ENCODE measurements at regions not wholly inside any gene's neighbourhood (a gene's known extent, or its start where the extent isn't known, plus 50 kb on each side); places are given as distances from the start of the nearest gene placed in this dataset.

DNA sequence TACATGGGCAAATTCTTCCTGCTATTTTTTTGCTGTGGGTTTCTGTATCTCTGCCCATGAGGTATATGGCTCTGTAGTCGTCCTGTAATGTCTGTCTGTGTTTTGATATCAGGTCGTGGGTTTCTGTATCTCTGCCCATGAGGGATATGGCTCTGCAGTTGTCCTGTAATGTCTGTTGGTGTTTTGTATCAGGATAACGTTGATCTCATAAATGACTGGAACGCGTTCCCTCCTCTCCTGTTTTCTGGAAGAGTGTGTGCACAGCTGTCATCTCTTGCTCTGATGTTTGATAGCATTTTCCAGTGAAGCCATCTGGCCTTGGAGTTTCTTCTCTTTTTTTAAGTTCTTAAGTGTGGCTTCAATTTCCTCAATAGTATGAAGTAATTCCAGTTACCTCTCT, 57.2 kb downstream of the SOX1 start:
- peak; percentile 38 to 67 for DNase-seq

- DNase-seq, result no peak
These were observed 60.8 kb downstream of the SOX1 start for GRCh38 chr13:112127564-112128330.

- DNase-seq, result no peak
These were observed 61.3 kb downstream of the SOX1 start for GRCh38 chr13:112128331-112128610.

GRCh38 chr13:112130418-112130817, 63.5 kb downstream of the SOX1 start:
- no peak for DNase-seq

- no peak for DNase-seq
These were observed 64.2 kb downstream of the SOX1 start for GRCh38 chr13:112131081-112131712.

- no peak for DNase-seq
These were observed 64.8 kb downstream of the SOX1 start for GRCh38 chr13:112131713-112132113.

DNA sequence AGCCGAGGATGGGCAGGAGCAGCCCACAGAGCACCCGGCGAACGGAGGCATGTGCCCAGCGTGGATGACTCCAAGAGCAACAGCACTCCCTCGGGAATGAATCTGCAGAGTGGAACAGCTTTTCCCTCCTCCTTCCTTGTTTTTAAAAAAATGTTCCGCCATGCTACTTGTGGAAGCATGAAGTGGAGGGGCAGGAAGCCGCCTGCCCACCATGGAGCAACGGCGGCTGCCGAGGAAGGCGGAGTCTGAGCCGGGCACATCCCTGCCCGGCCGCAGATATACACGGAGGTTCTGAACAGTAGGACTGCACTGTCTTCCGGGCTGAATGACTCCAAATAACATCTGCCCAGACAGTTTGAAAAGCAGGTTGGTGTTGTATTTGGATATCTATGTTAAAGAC, 65.2 kb downstream of the SOX1 start:
- no peak for DNase-seq

- DNase-seq, result no peak
These were observed 65.7 kb downstream of the SOX1 start for GRCh38 chr13:112132619-112133018.

- DNase-seq, result no peak
These were observed 66.8 kb downstream of the SOX1 start for GRCh38 chr13:112133499-112134390.

DNA sequence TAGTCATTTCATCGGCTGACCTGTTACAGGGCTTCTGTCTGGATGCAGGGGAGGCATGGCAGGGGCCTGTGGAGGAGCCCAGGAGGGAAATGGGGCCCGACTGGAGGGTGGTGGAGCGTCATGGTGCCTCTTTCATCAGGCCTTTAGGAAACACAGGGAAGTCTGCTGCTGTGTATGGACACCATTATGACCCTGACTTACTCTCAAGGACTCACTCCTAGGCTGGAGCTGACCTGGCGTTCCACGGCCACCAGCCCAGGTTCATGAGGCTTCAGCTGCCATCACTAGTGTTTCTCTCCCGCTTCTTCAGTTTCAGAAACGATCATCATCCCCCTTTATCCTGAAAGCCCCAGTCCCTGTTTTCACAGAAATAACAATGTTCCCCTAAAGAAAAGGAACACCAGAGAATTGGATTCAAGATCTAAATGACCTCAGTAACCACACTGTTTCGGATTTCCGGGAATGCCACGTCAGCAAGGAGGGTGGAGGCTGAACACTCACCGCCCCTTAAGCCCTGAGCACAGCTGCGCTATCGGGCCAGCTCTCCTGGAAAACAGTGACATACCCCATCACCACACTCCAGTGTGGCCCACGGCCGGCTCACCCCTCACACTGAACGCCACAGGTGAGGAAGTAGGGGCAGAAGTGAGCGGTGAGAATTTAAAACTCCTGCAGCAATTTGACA, 67.6 kb downstream of the SOX1 start:
- no peak for DNase-seq

DNA sequence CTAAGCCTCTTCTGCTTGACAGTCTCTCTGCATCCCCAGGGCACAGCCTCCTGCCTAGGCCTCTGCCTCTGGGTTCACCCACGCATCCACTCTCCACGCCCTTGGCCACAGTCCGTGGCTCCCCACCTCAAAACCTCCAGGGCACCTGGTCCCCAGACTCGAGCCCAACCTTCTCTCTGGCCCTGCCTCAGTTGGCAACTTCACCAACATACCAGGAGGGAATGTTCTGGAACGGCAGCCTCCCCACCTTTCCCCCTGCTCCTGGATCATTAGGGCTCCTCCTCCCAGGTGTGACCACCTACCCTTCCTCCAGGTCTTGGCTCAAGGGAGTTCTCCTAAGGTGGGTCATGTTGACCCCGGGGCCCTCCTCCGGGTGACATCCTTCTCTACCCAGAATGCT, 69.1 kb downstream of the SOX1 start:
- DNase-seq, result no peak

- DNase-seq, result no peak
These were observed 70.2 kb downstream of the SOX1 start for GRCh38 chr13:112137144-112137543.

- no peak for DNase-seq
These were observed 73.4 kb downstream of the SOX1 start for GRCh38 chr13:112140366-112140765.

DNA sequence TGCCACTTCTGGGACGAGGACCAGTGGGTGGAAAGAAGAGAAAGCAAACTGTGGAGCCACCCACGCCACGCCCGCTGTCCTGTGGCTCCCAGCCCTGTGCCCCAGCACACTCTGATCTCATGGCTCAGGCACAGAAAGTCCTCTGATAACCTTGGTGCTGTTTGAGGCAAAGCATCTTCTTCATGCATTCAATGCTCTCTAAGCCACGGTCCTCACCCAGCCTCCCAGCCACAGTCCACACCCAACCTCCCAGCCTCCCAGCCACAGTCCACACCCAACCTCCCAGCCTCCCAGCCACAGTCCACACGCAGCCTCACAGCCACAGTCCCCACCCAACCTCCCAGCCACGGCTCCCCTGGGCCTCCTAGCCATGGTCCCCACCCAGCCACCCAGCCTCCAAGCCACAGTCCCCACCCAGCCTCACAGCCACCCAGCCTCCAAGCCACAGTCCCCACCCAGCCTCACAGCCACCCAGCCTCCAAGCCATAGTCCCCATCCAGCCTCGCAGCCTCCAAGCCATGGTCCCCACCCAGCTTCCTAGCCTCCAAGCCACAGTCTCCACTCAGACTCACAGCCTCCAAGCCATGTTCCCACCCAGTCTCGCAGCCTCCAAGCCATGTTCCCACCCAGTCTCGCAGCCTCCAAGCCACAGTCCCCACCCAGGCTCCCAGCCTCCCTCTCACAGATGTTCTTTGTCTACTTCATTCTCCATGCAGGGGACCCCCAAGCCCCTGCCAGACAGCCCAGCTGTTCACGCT, 74.9 kb downstream of the SOX1 start:
- no peak for DNase-seq

DNA sequence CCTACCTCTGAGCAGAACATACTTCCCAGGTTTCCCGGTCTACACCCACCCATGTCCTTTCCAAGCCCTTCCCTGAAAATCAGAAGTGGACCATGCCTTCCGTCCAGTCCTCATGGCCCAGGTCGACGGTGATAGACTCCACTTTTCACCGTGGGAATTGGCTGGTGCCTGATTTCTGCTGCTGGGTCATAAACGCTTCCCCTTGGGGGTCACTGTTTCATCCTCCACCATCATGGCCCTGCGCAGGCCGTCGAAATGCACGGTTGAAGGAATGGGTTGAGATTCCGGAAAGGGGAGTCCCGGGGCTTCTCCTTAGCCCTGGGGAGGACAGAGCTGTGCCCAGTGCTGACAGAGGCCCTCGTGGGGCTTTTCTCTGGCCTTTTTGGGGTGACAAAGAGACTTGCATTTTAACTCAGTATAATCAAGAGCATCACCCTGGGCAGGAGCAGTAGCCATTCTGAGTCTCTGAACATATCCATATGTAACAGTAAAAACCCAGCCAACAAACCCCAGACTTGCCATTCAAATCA, 75.5 kb downstream of the SOX1 start:
- DNase-seq, result no peak

DNA sequence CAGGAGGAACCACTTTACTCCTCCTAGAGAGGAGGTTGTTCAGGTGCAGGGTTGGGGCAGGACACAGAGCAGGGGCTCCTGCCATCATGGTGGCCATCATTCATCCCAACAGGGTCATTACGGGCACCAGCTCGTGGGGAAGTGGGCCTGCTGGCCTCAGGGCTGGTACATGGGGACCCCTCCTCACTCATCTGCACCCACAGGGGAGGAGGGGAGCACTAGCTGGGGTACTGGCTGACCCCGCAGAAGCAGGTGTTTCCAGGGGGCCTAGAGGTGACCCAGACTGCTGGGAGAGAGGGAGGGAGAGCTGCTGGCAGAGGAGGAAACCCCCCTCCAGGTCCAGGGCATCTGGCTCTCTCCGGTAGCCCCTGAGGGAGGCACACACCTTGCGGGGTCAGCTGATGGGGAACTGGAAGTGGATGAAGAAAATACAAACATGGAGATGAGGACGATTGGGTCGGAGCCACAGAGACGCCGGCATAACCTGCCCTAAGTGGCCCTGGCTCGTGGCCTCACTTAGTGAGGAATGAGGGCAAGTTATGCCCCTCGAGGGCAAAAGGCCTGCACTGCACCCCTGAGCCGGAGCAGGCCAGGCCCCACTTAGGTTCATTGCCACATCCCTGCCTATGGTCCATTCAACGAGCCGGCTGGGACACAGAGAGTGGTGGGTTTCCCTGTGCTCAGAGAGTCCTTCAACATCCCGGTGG, 76.2 kb downstream of the SOX1 start:
- DNase-seq, result no peak

GRCh38 chr13:112143753-112144615, 77.0 kb downstream of the SOX1 start:
- DNase-seq, result no peak

- no peak for DNase-seq
These were observed 77.9 kb downstream of the SOX1 start for GRCh38 chr13:112144616-112145550.
